NOMO-1 (cell line): ENCODE measurements at regions not wholly inside any gene's neighbourhood (a gene's known extent, or its start where the extent isn't known, plus 50 kb on each side); places are given as distances from the start of the nearest gene placed in this dataset.
A peak's percentile ranks its signal among the peaks of the same experiment; 100 is the strongest.

ENCODE experiments used
- DNase-seq, 2 experiments: peaks; one replicate each; lab custom pipeline; 2025; ENCODE audit not compliant: unreplicated experiment in 2 of 2; lab: John Stamatoyannopoulos, UW

DNA sequence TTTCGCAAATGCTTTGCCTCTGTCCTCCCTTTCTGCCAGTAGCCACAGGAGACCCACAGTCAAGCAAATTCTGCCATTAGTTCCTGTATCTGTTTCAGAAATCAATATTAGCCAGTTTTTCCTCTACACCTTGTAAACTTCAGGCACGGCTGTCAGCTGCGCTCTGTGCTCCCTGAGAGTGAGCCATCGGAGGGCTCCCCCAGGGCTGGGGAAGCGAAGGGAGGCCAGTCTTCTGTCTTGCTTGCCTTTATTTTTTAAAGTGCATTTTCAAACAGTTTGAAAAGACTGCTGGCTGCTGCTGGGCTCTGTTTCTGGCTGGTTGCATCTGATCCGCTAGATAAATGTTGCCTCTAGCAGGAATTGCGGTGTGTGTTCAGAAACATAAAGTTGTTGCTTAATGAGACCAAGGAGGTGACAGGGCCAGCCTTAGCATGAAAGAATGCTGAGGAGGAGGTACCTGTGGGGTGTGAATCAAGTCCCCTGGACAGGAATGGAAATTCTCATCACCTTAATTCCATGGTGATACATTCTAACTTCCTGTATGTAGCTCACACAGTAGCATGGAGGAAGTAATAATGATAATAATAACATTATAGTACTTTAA lies 421.7 kb upstream of the KIF2A start:
- DNase-seq, result no peak

DNA sequence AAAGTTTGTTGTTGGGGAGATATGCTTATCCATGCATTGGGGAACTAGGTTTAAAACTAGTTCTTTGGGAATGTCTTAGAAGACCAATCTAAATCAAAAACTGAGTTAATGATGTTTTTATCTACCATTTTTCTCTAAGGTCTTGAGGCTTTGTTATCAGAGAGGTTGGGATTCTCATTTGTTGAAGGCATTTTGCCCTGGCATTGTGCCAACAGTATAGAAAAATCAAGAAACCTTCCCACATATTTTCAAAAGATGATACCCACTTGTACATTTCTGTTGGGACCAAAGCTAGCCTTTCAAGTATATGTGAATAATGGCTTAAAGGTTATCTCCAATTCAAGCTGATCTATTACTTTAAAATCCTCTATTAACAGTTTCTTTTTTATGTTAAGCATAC lies 419.8 kb upstream of the KIF2A start:
- no peak for DNase-seq

DNA sequence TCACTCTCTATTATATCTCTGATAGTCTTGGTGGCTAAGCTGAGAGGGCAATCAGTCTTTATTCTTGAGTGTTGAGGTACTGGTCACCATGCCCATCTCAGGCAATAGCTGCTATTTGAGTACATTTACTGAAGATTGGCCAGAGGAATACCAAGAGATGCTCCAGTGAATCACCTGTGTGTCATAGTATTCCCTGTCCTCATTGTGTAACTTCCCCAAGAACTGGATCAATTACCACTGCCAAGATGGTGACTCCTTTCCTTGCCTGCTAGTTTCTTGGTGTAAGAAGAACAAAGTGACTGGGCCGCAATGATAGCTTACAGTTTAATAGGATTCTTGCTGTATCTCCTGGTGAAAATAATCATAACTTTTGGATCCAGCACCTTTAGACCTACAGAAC lies 418.7 kb upstream of the KIF2A start:
- no peak for DNase-seq

DNA sequence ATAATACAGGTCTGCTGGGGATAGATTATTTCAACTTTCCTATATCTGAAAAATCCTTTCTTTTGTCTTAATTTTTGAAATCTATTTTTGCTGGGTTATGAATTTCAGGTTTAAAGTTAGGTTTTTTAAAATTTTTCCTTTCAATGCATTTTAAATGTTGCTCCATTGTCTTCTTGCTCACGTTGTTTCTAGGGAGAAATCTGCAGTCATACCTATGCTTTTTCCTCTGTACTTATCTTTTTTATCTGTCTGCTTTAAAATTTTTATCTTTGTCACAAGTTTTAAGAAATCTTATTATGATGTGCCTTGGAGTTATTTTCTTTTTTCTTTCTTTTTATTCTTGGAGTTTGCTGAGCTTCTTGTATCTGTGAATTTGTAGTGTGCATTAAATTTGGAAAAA lies 412.0 kb upstream of the KIF2A start:
- DNase-seq, result no peak

DNA sequence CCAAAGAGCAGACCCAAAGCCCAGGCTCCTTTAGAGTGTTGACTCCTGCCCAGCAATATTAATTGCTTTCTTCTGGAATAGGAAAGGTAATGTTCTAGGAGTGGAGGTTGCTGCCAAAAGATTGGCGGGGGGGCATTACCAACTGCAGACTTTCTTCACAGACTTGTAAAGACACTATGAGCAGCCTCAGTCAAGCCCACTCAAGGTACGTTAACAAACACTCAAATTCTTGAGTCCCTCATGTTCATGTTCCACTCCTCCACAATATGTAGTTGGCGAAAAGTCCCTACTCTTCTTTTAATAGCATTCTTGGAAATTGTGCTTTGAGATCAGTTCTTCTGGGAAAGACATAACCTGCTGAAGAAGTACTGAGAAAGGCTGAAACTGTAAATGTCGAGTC lies 409.2 kb upstream of the KIF2A start:
- DNase-seq, result no peak

DNA sequence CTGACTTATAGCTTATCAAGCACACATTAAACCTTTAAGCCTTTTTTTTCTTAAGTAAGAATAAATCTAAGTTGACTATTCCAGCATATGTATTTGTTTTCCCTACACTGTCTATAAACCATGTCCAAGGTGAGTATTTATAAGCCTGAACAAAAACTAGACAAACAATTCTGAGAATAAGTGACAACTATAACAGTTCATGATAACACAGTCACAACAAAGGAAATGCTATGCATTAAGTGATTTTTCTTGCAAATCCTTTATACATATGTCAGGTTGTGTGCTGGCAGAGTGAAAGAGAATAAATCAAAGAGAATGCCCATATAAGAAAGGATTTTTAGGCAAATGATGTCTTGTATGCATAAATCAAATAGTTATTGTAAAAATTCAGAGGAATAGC lies 408.8 kb upstream of the KIF2A start:
- no peak for DNase-seq

DNA sequence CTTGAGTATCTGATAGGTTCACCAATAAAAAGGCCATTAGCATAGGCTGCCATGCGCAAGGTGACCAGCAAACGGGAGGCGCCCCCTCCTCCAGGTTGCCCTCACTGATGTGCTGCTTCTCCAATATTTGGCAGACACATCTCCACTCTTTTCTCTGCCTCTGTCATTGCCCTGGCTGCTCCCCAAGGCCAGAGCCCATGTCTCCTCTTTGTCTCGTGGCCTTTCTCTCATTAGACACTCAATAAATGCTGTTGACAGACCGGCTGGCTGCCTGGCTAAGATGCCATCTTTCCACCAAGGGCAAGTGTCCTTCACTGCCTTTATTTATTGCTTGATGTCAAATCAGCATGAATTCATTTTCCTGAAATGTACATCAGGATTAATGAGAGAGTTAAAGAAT lies 404.0 kb upstream of the KIF2A start:
- DNase-seq, result no peak

DNA sequence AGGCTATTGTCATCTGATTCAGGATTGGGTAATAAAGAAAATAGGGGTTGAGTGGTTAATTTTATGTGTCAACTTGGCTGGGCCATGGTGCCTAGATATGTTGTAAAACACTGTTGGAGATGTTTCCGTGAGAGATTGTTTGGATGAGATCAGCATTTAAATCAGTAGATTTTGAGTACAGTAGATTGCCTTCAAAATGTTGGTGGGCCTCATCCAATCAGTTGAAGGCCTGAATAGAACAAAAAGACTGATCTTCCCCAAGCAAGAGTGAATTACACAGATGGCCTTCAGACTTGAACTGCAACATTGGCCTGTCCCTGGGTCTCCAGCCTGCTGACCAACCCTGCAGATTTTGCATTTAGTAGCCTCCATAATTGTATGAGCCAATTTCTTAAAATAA lies 401.3 kb upstream of the KIF2A start:
- DNase-seq, result no peak

DNA sequence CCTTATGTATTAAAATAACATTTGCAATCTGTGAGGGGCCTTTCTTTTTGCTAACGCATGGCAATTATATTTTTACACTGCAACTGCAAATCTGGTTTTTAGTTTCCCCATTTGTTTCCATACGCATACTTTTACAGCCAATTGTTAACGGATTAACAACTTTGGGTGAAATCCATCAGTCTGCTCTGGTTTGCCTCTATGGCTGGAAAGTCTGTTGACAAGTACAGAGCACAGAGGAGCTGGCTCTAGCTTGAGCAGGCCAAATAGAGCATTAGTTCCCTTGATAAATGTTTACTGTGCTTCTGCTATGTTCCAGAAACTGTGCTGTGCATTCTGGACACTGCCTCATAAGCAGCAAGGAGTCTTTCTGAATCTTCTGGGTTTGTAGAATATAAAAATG lies 400.4 kb upstream of the KIF2A start:
- DNase-seq, result no peak

DNA sequence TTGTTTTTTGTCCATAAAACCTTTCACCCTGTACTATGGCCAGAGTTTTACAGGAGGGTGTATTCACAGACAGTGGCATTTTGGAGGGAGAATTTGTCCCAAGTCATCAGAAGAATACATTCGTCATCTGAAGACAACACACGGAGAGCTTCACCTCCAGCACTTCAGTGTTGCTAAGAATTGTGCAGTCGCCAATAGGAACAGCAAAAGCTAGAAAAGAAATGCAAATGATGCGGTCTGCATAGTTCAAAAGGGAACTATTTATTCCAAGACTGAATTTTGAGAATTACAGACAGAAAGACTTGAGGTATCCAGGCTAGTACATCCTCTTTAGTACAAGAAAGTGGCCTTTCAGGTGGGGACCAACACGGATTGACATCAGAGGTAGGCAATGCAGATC lies 399.2 kb upstream of the KIF2A start:
- no peak for DNase-seq

DNA sequence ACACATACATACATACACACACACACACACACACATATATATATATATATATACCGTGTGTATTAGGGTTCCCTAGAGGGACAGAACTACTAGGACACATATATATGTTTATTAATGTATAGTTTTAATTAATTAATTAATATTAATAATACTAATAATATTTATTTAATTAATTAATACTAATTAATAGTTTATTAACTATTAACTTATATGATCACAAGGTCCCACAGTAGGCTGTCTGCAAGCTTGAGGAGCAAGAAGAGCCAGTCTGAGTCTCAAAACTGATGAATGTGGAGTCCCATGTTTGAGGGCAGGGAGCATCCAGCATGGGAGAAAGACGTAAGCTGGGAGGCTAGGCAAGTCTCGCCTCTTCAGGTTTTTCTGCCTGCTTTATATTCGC lies 398.0 kb upstream of the KIF2A start:
- no peak for DNase-seq

DNA sequence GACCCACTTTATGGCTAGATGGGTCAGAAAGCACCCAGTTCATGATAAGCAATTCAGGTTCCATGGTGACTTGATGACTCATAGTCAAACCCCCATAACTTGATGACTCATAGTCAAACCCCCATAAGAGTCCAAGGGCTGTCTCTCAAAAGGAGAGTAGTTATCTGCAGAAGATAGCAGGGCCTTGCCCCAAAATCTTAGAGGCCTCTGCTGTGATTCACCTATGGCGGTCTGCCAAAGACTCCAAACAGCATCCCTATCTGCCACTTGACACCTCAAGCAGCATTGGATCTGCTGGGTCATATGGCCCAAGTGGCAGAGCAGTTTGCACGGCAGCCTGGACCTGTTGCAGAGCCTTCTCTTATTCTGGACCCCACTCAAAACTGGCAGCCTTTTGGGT lies 395.2 kb upstream of the KIF2A start:
- DNase-seq, result no peak

DNA sequence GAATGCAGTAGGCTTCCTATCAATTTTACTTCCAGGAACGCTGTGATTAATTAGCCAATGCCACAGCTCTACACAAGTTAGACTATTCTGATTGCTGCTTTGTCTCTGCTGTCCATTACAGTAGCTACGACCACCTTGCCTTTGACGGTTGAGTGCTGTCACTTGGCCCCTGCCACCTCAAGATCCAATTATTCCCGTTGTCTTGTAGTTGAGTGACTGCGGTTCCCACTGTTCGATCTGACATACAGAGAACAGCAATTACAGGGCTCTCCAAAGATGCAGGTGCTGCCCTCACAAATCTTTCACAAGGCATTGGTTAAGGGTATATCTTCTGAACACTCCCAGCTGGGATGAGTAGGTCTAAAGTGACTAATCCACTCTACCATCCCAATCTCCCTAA lies 393.4 kb upstream of the KIF2A start:
- no peak for DNase-seq

DNA sequence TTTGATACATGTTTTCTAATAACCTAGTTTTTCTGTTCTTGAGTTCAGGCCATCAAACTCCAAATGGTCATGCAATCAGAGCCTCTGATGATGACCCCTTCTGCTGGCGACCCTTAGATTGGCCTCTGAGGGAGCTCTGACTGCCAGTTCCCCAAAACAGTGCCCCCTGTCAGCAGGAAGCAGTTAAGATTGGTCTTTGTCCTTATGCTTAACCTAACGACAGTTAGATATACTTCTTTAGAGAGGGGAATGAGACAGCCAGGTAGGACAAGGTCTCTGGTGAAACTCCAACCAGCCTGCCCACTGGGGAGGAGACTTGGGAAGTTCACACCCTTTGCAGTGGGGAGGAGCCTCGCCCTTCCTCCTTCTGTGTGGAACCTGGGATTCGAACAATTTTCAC lies 390.4 kb upstream of the KIF2A start:
- DNase-seq, result no peak

DNA sequence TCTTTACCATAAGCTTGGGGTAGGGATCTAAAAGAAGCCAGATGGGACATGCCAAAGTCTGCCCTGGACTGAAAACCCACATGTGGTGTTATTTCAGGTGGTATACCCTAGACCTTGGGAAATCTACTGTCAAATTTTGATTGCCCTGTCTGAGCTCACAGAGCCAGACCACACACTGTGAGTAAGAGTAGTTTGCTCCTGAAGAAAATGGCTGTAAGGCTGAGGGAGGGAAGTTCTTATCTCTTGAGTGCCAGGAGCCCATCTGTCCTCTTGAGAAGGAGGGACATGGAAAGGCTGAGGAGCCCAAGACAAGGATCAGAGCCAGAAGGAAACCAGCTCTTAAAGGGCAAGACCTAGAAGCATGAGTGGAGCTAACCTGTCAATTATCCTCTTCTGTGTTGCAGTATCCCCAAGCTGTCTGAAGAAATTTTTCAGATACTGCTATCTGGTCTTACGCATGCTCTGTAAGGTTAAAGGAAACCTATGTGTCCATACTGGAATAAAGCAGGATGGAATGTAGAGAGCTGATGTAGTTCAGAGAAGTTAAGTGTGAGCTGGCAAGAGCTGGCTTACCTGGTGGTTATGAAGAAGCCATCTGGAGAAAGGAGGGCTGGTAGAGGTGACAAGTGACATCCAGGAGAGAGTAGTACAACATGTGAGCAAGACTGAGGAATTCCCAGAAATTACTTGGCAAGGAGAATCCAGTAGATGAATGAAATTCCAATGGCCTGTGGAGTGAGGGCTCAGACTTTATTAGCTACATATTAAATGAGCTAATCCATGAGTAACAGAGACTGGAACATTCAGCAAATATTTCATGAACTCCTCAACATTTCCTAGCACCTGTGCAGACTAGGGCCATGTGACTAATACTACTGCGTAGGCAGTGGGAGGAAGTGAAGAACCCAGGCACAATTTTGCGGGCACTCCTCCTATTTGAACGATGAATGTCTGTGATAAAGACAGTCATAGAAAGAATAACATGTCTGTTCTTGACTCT lies 389.1 kb upstream of the KIF2A start:
- no peak for DNase-seq

DNA sequence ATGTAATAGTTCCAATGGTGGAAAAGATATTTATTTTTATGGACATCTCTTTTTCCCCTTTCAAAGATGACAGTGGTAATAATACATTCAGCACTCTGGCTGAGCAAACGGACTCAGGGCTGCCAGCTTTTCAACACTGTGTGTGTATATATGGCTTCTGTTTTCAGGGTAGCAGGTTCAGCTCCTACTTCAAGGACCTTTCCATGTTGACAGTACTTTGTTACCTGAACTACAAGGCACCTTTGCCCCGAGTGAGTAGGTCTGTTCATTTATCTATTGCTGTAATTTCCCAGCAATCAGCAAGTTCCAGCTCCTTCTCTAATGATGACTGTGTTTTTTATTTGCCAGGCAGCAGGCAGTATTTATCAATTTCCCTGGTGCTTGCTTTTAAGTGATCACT lies 387.4 kb upstream of the KIF2A start:
- DNase-seq, result no peak

DNA sequence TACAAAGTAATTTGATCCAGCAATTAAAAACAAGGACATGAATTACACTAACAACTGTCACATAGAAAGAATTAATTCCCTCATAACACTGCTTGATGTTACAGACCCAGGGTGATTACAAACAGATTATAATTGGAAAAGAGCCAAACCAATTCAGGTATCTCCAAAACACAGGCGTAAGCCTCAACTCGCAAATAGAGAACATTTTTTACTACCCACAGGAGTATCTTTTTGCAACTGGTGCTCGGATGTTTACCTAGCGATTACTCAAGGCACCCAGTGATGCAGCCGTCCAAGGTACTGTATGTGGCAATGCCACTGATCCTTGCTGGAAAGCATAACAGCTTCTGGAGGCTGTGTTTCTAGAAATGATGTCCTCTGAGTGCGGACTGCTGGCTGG lies 386.1 kb upstream of the KIF2A start:
- DNase-seq, result no peak

DNA sequence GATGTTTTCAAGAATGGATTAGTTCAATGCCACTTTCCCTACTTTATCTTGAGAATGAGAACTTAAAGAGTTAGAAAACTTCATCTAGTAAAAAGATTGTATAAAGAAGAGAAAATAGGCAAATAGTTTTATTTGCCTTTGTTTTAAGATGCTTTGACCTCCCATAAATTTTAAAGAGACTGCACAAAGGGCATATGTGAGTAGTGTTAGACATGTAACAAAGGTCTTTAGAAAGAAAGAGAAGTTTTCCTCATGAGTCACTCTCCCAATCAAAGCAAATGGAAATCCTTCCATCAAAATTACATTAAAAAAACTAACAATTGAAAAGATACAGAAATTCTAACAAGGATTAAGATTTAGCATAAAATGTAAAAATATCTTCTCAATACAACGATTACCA lies 381.8 kb upstream of the KIF2A start:
- no peak for DNase-seq

DNA sequence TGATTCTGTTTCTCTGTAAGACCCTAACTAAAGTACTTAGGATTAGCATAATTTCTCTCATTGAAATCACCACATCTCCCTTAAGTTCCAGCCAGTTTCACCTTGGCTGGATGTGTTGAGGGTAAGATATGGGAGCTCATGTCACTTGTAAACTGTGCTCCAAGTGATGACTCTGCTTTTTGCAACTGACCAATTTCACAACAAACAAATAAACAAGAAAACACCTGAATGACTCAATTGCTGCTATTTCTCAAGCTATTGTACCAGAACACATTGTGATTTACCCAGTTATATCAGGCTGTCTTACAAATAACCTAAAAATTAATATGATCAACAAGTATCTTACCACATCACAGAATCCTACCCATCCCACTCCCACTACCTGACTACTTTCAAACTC lies 379.1 kb upstream of the KIF2A start:
- DNase-seq, result no peak

DNA sequence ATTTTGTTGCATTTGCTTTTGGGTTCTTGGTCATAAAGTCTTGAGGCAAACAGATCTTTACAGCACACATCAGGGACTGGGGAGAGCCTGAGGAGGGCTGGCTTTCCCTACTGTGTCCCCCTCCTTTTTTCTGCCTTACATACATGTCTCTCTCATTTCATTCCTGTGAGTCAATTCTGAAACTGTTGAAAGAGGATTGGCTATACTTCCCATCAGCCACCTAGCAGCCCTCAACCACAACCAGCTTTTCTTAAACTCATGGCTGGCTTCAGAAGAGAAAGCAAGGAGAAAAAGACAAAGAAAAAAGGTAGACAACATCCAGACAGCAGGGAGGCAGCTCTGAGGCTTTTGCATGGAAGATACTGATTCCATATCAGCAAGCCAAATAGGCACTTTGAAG lies 374.8 kb upstream of the KIF2A start:
- no peak for DNase-seq

DNA sequence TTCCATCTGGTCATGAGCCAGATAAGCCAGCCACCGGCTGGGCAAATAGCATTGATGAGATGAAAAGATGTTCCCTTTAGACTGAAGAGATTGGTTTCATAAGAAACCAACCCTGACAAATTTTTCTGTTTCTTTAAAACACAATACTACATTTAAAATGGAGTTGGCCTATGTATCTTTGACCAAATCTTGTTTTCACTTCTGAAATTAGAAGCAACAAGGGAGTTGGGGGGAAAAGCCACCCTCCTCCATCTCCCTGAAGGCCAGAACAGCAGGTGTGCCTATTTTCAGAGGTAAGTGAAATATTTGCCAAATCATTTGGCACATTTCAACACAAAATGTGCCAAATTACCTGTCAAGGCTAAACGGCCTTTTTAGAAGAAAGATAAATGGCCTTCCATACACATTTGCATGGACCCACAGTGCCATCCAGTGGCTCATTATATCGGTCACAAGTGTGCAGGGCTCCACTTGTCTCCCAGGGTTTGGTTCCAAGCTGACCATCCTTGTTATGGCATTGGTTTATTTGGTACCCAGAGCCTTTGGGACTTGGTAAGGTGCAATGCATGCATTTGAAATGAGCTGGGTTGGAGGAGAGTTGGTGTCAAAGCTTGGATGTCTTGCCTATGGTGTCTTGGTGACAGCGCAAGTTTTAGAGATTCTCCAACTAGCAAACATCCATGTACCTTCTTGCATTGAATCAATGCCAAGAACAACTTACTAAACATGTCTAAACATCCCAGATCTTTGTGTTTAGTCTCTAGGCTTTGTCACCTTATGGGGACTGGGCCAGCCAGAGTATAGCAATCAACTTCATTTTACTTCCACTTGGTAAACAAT lies 372.0 kb upstream of the KIF2A start:
- DNase-seq, result peak in 1 of 2 experiments; percentile 21

DNA sequence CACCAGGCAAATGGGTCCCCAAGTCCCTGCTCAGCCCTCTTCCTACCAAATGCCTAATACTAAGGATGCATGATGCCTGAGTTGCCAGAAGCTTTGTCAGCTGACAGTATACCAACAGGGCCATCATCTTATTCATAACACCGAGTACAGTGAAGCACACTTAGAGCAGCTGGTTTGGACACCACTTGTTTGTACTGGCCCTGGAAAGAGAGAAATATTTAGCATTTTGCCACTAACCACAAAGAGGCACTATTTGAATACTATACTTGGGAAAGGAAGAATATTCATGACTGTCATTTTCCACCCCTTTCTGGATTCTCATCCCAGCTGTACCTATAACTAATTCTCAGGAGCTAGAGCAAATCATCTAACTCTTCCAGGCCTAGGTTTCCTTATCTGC lies 364.4 kb upstream of the KIF2A start:
- no peak for DNase-seq
